GM12878 (cell line): ENCODE measurements at regions not wholly inside any gene's neighbourhood (a gene's known extent, or its start where the extent isn't known, plus 50 kb on each side); places are given as distances from the start of the nearest gene placed in this dataset.

ENCODE experiments used
- ATAC-seq: fragments of 200-7000 bp; cut with Tn5 transposase; 3 replicates; pipeline ENCODE4 v1.9.1; 2020; ENCODE audit warnings: mild to moderate bottlenecking, moderate library complexity
- BruUV-seq: library from RNA; stranded (reverse); fragments of 400-500 nt; replicated peaks from 2 replicates; lab custom pipeline; 2021; lab: Mats Ljungman, UMichigan
- CTCF ChIA-PET: fragments of 300-600 bp; sonication (Branson Sonifier 250); formaldehyde crosslinking; extraction: SDS; loops from one replicate; lab custom pipeline; 2021; ENCODE audit warnings: inconsistent platforms; lab: Yijun Ruan, JAX
- POLR2A ChIA-PET: fragments of 350-600 bp; formaldehyde crosslinking; extraction: SDS; loops from one replicate; lab custom pipeline; 2021; ENCODE audit warnings: inconsistent platforms; lab: Charles Lee
- RAD21 ChIA-PET: fragments of 300-600 bp; sonication (Branson Sonifier 250); formaldehyde crosslinking; loops from one replicate; lab custom pipeline; 2023; ENCODE audit warnings: antibody characterized with exemption; ENCODE audit not compliant: unreplicated experiment; lab: Charles Lee
- SMC1A ChIA-PET: fragments of 300-600 bp; sonication (Branson Sonifier 250); formaldehyde crosslinking; loops from one replicate; lab custom pipeline; 2023; ENCODE audit not compliant: unreplicated experiment, uncharacterized antibody; lab: Charles Lee
- DNase-seq: peaks from one replicate; pipeline ENCODE4 v3.0.0-alpha.2; 2011; ENCODE audit warnings: low read depth, low spot score
- FAIRE-seq: peaks from 3 replicates; lab custom pipeline; 2011; peaks lifted over from hg19 to GRCh38; lab: Jason Lieb, UNC
- H2AFZ ChIP-seq: 2 replicates; pipeline ENCODE4 v1.6.0; 2011; ENCODE audit warnings: low read depth, low read length, control low read depth; ENCODE audit not compliant: control insufficient read depth
- H3K27ac ChIP-seq: 2 replicates; pipeline ENCODE4 v1.5.1; 2011; ENCODE audit warnings: control low read depth; ENCODE audit not compliant: control insufficient read depth, insufficient read depth
- H3K27me3 ChIP-seq, 2 experiments: replicated peaks in 1 of 2; 2 replicates each; pipeline versions ENCODE4 v1.6.0 to v1.6.1; 2011; ENCODE audit warnings: low read length in 1 of 2; ENCODE audit not compliant: control insufficient read depth in 2 of 2, insufficient read depth in 2 of 2
- H3K36me3 ChIP-seq, 2 experiments: 2 replicates each; pipeline ENCODE4 v1.5.1; 2011; ENCODE audit warnings: low read length in 1 of 2; ENCODE audit not compliant: control insufficient read depth in 2 of 2, insufficient read depth in 2 of 2
- H3K4me1 ChIP-seq: 2 replicates; pipeline ENCODE4 v1.6.1; 2011; ENCODE audit warnings: mild to moderate bottlenecking, low read length, moderate library complexity, mixed read lengths; ENCODE audit not compliant: control insufficient read depth, insufficient read depth
- H3K4me2 ChIP-seq: 2 replicates; pipeline ENCODE4 v1.6.0; 2011; ENCODE audit warnings: control low read depth; ENCODE audit not compliant: control insufficient read depth, insufficient read depth
- H3K4me3 ChIP-seq: fragments of 200-600 bp; sonication (generic); 2 replicates; pipeline ENCODE4 v1.5.1; 2016
- H3K79me2 ChIP-seq: 2 replicates; pipeline ENCODE4 v1.6.0; 2011; ENCODE audit warnings: low read length; ENCODE audit not compliant: control insufficient read depth, insufficient read depth
- H3K9ac ChIP-seq: 2 replicates; pipeline ENCODE4 v1.8.0; 2011; ENCODE audit warnings: low read length, control low read depth, mixed read lengths; ENCODE audit not compliant: control insufficient read depth, insufficient read depth
- H3K9me3 ChIP-seq: replicated peaks from 3 replicates; pipeline ENCODE4 v1.5.1; 2011; ENCODE audit warnings: mild to moderate bottlenecking, low read length; ENCODE audit not compliant: control insufficient read depth, insufficient read depth
- H4K20me1 ChIP-seq: 2 replicates; pipeline ENCODE4 v1.6.0; 2011; ENCODE audit not compliant: control insufficient read depth, insufficient read depth
- CREB1 ChIP-seq: IDR thresholded peaks from 2 replicates; pipeline ENCODE4 v1.6.1; 2012; ENCODE audit warnings: low read depth, mild to moderate bottlenecking, inconsistent platforms
- DPF2 ChIP-seq: fragments of 450-650 bp; IDR thresholded peaks from 2 replicates; pipeline ENCODE4 v1.6.1; 2017; ENCODE audit warnings: mild to moderate bottlenecking
- GATAD2B ChIP-seq: fragments of 450-650 bp; conservative IDR thresholded peaks from 2 replicates; pipeline ENCODE4 v1.6.1; 2017; ENCODE audit warnings: low read depth, mild to moderate bottlenecking, moderate library complexity
- NR2C1 ChIP-seq: fragments of 450-650 bp; IDR thresholded peaks from 2 replicates; pipeline ENCODE4 v1.6.1; 2017; ENCODE audit warnings: antibody characterized with exemption, mild to moderate bottlenecking, moderate library complexity
- PAX8 ChIP-seq: fragments of 450-650 bp; IDR thresholded peaks from 2 replicates; pipeline ENCODE4 v1.6.1; 2017; ENCODE audit warnings: mild to moderate bottlenecking, moderate library complexity
- POLR2A ChIP-seq: IDR thresholded peaks from 2 replicates; pipeline ENCODE4 v1.6.1; 2011; ENCODE audit warnings: low read depth, mild to moderate bottlenecking, low read length
- POLR2AphosphoS2 ChIP-seq: IDR thresholded peaks from 2 replicates; pipeline ENCODE4 v1.6.1; 2011; ENCODE audit warnings: low read depth, mild to moderate bottlenecking, low read length, improper control_type of control experiment, moderate library complexity
- RAD21 ChIP-seq: IDR thresholded peaks from 2 replicates; pipeline ENCODE4 v1.6.1; 2011; ENCODE audit warnings: mild to moderate bottlenecking, low read depth, low read length, moderate library complexity; ENCODE audit not compliant: insufficient read depth
- RELA ChIP-seq: fragments of 450-650 bp; IDR thresholded peaks from 2 replicates; pipeline ENCODE4 v1.8.0; 2014; ENCODE audit warnings: borderline replicate concordance; ENCODE audit not compliant: partially characterized antibody
- SUPT20H ChIP-seq: IDR thresholded peaks from 2 replicates; pipeline ENCODE4 v1.6.1; 2011; ENCODE audit warnings: low read depth, mild to moderate bottlenecking, low read length, moderate library complexity, borderline replicate concordance; ENCODE audit not compliant: control insufficient read depth
- WGBS: methylation state at CpG from one replicate; pipeline ENCODE4 v1.1.6; 2016; ENCODE audit warnings: low lambda C conversion rate; ENCODE audit not compliant: insufficient replicate concordance, insufficient coverage; ENCODE audit errors: missing lambda C conversion rate; 5-methylcytosine and 5-hydroxymethylcytosine counted together
- in situ Hi-C: fragments of 300-500 bp; cut with MboI; formaldehyde crosslinking; loops from 9 replicates; pipeline ENCODE4 v1.14.3; 2018; ENCODE audit warnings: mixed read lengths
- intact Hi-C: fragments of 100-400 bp; cut with micrococcal nuclease; formaldehyde crosslinking; loops from one replicate; pipeline ENCODE4 v1.14.2; 2022; ENCODE audit not compliant: unreplicated experiment
- TF ChIP-seq, protein P1 (sequence below): fragments of 450-650 bp; conservative IDR thresholded peaks from 2 replicates; pipeline ENCODE4 v1.6.1; 2017; ENCODE audit warnings: mild to moderate bottlenecking, moderate library complexity
- TF ChIP-seq, protein P2 (sequence below): fragments of 150-350 bp; IDR thresholded peaks from 2 replicates; pipeline ENCODE4 v1.6.1; 2014; ENCODE audit warnings: mild to moderate bottlenecking, low read depth, low read length

DNA sequence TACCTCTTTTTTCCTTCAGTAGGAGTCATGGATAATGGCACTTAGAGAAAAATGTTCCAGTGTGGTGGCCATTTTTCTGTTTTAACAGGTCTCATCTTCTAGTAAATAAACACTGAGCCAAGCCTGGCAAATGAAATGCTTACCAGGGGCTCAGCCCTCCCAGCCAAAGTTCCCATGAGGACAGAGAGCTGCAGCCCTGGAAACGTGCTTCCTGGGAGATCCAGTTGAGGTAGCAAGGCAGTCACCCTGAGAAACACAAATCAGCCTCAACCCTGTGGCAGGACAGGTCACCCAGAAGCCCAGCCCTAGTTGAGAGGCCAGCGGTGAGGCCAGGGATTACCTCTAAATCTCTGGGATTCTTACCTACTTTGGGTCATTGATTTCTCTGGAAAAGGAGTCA is 140.1 kb downstream of the LNPK start:
- ChIA-PET SMC1A (interaction anchor here (0.7 kb wide), 1 partner anchor 235 kb away, joined by 3 read pairs; no protein-coding TSS in a partner anchor), POLR2A (no interaction called here), CTCF (no interaction called here), RAD21 (no interaction called here)
- Histone ChIP-seq H3K79me2 (no peaks in the 10 kb centered on the region), H2AFZ (no peak overlapping the region), H3K4me2 (no peak overlapping the region), H4K20me1 (no peaks in the 10 kb centered on the region), H3K4me1 (no peaks in the 10 kb centered on the region), H3K27ac (no peak overlapping the region), H3K27me3 (no peaks in the 10 kb centered on the region), H3K9ac (no peak overlapping the region), H3K36me3 (no peaks in the 10 kb centered on the region), H3K4me3 (no peak overlapping the region), H3K9me3 (no peaks in the 10 kb centered on the region)
- BruUV-seq = no TSS peak
- FAIRE-seq = no peak
- no peak for ATAC-seq
- WGBS = 5% methylated on average over 2 of the region's 2 CpGs
- DNase-seq = no peak
- TF ChIP-seq, protein P1, sequence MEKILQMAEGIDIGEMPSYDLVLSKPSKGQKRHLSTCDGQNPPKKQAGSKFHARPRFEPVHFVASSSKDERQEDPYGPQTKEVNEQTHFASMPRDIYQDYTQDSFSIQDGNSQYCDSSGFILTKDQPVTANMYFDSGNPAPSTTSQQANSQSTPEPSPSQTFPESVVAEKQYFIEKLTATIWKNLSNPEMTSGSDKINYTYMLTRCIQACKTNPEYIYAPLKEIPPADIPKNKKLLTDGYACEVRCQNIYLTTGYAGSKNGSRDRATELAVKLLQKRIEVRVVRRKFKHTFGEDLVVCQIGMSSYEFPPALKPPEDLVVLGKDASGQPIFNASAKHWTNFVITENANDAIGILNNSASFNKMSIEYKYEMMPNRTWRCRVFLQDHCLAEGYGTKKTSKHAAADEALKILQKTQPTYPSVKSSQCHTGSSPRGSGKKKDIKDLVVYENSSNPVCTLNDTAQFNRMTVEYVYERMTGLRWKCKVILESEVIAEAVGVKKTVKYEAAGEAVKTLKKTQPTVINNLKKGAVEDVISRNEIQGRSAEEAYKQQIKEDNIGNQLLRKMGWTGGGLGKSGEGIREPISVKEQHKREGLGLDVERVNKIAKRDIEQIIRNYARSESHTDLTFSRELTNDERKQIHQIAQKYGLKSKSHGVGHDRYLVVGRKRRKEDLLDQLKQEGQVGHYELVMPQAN = no peak
- TF ChIP-seq RAD21 (no peak), PAX8 (no peak), CREB1 (no peak), RELA (no peak), GATAD2B (no peak), POLR2A (no peak), DPF2 (no peak), SUPT20H (no peak), NR2C1 (no peak), POLR2AphosphoS2 (no peak)
- TF ChIP-seq, protein P2, sequence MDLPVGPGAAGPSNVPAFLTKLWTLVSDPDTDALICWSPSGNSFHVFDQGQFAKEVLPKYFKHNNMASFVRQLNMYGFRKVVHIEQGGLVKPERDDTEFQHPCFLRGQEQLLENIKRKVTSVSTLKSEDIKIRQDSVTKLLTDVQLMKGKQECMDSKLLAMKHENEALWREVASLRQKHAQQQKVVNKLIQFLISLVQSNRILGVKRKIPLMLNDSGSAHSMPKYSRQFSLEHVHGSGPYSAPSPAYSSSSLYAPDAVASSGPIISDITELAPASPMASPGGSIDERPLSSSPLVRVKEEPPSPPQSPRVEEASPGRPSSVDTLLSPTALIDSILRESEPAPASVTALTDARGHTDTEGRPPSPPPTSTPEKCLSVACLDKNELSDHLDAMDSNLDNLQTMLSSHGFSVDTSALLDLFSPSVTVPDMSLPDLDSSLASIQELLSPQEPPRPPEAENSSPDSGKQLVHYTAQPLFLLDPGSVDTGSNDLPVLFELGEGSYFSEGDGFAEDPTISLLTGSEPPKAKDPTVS = no peak
- intact Hi-C loops = no loop called here
- in situ Hi-C loops = no loop called here
